GM12892 (cell line): ENCODE measurements at regions not wholly inside any gene's neighbourhood (a gene's known extent, or its start where the extent isn't known, plus 50 kb on each side); places are given as distances from the start of the nearest gene placed in this dataset.

ENCODE experiments used
- DNase-seq: peaks from one replicate; pipeline ENCODE4 v3.0.0; 2011; ENCODE audit not compliant: insufficient read length
- FAIRE-seq: peaks from 2 replicates; lab custom pipeline; 2011; peaks lifted over from hg19 to GRCh38; lab: Jason Lieb, UNC
- POLR2A ChIP-seq: IDR thresholded peaks from 2 replicates; pipeline ENCODE4 v1.6.1; 2011; ENCODE audit warnings: low read depth, low read length, control low read depth
- POLR2AphosphoS5 ChIP-seq: IDR thresholded peaks from 2 replicates; pipeline ENCODE4 v1.6.1; 2011; ENCODE audit warnings: low read depth, low read length, control low read depth
- TAF1 ChIP-seq: IDR thresholded peaks from 2 replicates; pipeline ENCODE4 v1.6.1; 2011; ENCODE audit warnings: low read depth, mild to moderate bottlenecking, control low read depth, low read length, borderline replicate concordance

DNA sequence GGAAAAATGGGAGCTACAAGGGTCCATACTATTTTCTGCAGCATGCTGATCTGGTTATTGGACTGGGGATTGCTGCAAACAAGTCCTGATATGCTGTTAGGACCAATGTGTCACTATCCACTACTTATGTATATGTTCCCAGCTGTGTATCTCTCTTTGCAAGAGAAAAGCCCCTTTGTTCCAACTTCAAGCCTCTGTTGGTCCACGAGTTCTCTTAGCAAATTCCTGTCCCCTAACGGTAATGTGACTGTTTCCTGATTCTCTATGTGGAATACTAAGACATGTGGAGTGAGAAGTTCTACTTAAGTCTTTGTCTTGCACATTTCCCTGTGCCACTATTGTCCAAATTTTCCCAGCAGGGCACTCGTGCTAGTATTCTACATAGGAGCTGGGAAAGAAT is 557.7 kb downstream of the FSCB start:
- TF ChIP-seq TAF1: no peak
- no peak for TF ChIP-seq POLR2AphosphoS5
- TF ChIP-seq POLR2A: no peak
- DNase-seq (no peak), FAIRE-seq (no peak)

DNA sequence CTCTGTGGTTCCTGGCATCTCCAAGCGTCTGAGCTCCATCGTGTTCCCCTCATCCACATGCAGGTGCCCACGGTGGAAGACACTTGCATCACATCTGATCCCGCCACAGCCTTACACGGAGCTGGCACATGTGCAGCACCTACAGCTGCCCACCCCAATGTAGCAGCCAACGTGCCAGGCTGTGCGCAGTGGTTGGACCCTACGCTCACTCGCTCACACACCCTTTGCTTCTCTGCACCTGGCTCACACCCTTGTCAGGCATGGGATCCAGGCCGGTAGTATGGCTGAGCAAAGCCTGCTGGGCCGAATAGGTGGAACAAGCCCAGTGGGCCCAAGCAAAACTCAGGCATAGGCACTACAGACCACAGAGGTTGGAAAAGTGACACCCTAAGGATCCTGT is 567.2 kb downstream of the FSCB start:
- DNase-seq: no peak
- no peak for FAIRE-seq
- no peak for TF ChIP-seq TAF1
- no peak for TF ChIP-seq POLR2AphosphoS5
- no peak for TF ChIP-seq POLR2A

GRCh38 chr14:43938588-43939281 is 568.3 kb downstream of the FSCB start:
- FAIRE-seq: no peak
- no peak for DNase-seq

GRCh38 chr14:43937001-43937400 is 570.1 kb downstream of the FSCB start:
- FAIRE-seq (no peak), DNase-seq (no peak)
- TF ChIP-seq POLR2A: no peak
- no peak for TF ChIP-seq POLR2AphosphoS5

More at GRCh38 chr14:43938588-43939281, 568.3 kb downstream of the FSCB start:
- TF ChIP-seq POLR2AphosphoS5 (no peak), TAF1 (no peak), POLR2A (no peak)

DNA sequence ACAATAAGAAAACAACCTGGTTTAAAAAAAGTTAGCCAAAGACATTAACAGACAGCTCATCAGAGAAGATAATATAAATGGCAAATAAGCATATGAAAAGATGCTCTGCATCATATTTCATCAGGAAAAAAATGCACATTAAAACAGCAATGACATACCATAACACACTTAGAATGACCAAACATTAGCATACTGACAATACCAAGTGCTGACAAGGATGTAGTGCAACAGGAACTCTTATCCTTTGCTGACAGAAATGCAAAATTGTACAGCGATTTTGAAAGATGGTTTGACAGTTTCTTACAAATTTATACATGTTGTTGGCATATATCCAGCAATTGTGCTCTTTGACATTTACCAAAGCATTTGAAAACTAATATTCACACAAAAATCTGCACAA is 573.0 kb downstream of the FSCB start:
- FAIRE-seq: no peak
- TF ChIP-seq TAF1 (no peak), POLR2A (no peak), POLR2AphosphoS5 (no peak)
- DNase-seq: no peak

DNA sequence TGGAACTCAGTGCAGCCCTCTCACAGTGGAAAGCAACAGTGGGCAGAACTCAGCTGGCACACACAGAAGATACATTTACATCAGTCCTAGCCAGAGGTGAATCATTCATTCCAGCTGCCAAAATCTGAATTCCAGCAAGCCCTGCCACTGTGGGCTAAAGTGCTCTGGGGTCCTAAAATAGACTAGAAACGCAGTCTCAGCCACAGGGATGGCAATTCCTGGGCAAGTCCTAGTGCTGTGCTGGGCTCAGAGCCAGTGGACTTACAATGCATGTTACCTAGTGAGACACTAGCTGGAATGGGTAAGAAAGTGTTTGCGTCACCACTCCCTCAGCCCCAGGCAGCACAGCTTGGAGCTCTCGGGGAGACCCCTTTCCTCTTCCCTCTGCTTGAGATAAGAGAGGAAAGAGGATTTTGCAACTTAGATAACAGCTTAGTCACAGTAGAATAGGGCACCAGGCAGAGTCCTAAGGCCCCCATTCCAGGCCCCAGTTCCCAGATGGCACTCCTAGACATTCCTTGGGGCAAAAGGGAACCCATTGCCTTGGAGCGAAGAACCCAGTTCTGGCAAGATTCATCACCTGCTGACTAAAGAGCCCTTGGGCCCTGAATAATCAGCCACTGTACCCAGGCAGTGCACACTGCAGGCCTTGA is 592.9 kb downstream of the FSCB start:
- FAIRE-seq (no peak), DNase-seq (no peak)
- TF ChIP-seq POLR2AphosphoS5 (no peak), POLR2A (no peak), TAF1 (no peak)

- TF ChIP-seq TAF1 (no peak), POLR2AphosphoS5 (no peak), POLR2A (no peak)
- DNase-seq: no peak
- no peak for FAIRE-seq
These were observed 603.9 kb downstream of the FSCB start for GRCh38 chr14:43903209-43903608.

DNA sequence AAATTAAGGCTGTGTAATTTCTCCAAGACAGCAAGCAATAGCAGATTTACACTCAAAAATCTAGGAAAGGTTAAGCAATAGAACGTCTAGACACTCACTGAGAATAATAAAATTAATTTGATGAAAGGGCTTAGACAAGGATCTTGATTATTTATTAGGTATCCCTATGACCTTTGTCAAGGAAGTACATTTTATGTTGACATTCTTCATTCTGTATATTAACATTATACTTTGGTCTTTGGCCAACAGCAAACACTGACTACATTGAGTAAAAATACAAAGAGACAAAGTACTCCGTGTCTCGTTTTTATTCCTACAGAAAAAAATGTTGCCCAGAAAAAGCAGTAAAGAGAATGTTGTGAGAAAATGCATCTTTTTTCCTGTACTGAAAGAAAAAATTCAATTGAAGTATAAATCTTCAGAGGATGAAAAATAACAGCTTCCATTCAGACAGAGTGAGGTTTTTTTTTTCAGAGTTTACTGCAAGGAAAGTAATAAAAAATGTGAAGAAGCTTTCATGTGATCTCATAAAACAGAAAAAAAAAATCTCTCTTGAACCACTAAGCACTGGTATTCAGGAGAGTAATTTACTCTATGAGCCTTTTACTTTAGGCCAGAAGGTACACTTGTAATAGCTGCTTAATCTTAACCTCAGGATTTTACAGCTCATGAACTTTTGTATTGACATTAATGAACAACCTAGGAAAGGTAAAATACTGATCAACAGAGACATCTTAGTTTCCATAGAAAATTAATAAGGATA is 605.0 kb downstream of the FSCB start:
- FAIRE-seq (no peak), DNase-seq (no peak)
- no peak for TF ChIP-seq POLR2AphosphoS5
- TF ChIP-seq POLR2A: no peak
- no peak for TF ChIP-seq TAF1

DNA sequence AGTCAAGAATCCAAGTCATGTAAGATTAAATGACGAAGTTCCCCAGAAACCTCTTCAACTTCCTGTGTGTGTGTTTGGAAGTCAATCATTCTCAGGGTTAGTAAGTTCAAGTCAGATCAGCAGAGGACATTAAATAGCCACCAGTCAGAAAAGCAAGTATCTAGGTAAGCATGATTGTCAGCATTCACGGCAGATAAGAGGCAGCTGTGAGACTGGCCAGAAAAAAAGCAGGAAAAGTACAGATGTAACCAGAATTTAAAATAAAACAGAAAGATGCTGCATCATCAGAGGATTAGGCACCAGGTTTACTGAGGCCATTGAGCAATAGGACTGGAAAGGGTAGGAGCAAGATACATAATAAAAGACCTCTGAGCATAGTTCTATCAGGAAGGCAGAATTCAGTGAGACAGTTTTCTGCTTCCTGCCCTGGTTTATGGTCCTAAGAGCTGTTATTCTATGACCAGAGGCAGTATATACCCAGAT is 606.9 kb downstream of the FSCB start:
- TF ChIP-seq POLR2A: no peak
- TF ChIP-seq TAF1: no peak
- TF ChIP-seq POLR2AphosphoS5: no peak
- DNase-seq (no peak), FAIRE-seq (no peak)

DNA sequence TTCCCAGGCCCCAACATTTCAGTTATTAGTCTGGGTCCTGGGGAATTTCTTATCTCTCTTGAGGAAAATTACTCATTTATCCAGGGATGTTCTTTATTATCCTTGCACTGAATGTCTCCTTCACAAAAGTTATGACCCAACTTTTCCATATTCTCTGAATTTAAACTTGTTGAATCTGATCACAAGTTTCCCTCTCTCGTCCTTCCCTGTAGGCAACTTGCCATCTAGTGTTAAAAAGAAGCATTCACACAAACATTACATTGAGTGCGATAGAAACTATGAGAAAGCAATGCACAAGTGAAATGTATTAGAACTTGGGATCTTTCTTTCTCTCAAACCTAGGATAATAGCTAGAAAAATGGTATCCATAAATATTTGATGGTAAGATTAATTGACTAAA is 608.4 kb downstream of the FSCB start:
- DNase-seq: no peak
- FAIRE-seq: no peak
- TF ChIP-seq POLR2AphosphoS5: no peak
- no peak for TF ChIP-seq TAF1
- TF ChIP-seq POLR2A: no peak

DNA sequence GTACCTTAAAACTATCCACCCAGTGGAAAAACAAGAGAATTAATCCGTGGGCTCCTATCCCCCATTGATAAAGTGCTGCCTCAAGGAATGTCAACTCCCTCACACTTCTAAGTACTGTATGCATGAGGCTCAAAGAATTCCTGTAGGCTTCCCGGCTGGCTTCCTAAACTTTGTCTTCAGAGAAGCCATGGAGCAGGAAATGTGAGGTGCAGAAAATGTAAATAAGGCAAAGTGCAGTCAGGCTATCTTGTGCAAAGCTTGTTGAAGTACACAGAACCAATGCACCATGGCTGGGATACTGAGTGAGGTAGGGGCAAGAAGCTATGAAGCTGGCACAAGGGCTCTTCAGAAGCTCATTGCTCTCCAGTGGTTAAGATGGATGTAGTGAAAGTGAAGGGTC is 611.0 kb downstream of the FSCB start:
- DNase-seq (no peak), FAIRE-seq (no peak)
- no peak for TF ChIP-seq POLR2AphosphoS5
- no peak for TF ChIP-seq POLR2A
- no peak for TF ChIP-seq TAF1

DNA sequence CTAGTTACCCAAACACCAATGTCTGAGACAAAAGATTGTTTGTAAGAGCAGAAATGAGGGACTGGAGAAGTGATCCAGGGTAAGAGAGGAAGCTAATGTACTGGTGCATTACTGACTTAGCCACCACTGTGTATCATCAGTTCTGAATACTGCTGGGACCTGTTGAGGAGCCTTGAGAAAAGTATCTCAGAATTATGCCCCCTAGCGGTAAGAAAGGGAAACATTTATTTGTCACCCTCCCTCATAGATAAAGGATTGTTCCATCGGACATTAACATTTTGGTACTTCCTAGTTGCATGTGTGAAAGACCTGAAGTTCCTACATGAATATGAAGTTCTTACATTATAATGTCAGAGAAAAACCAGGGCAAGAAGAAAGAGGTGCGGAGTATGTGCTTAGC is 612.5 kb downstream of the FSCB start:
- DNase-seq (no peak), FAIRE-seq (no peak)
- TF ChIP-seq POLR2A (no peak), POLR2AphosphoS5 (no peak), TAF1 (no peak)
